GM12892 (cell line): ENCODE measurements at regions not wholly inside any gene's neighbourhood (a gene's known extent, or its start where the extent isn't known, plus 50 kb on each side); places are given as distances from the start of the nearest gene placed in this dataset.

ENCODE experiments used
- POLR2AphosphoS5 ChIP-seq: IDR thresholded peaks from 2 replicates; pipeline ENCODE4 v1.6.1; 2011; ENCODE audit warnings: low read depth, low read length, control low read depth
- TAF1 ChIP-seq: IDR thresholded peaks from 2 replicates; pipeline ENCODE4 v1.6.1; 2011; ENCODE audit warnings: low read depth, mild to moderate bottlenecking, control low read depth, low read length, borderline replicate concordance

GRCh38 chr2:105618351-105618659 lies 126.4 kb upstream of the NCK2 start:
- TF ChIP-seq POLR2AphosphoS5 (no peak), TAF1 (no peak)
